Trophoblast cell (in vitro differentiated cells and primary cell): ENCODE measurements at regions not wholly inside any gene's neighbourhood (a gene's known extent, or its start where the extent isn't known, plus 50 kb on each side); places are given as distances from the start of the nearest gene placed in this dataset.

Experiments used
- DNase-seq, 2 donors: peaks; one replicate each; pipeline ENCODE4 v3.0.0-alpha.2; 2016
- H2AFZ ChIP-seq: 2 replicates; pipeline ENCODE4 v1.6.1; 2013; ENCODE audit warnings: low read length, moderate library complexity, mild to moderate bottlenecking; ENCODE audit not compliant: insufficient read depth, poor library complexity
- H2AK5ac ChIP-seq: 2 replicates; pipeline ENCODE4 v1.6.1; 2013; ENCODE audit warnings: mild to moderate bottlenecking, low read length
- H2BK120ac ChIP-seq: 2 replicates; pipeline ENCODE4 v1.6.1; 2013; ENCODE audit warnings: low read length, mild to moderate bottlenecking, moderate library complexity; ENCODE audit not compliant: insufficient read depth, poor library complexity
- H2BK12ac ChIP-seq: 2 replicates; pipeline ENCODE4 v1.6.1; 2013; ENCODE audit warnings: mild to moderate bottlenecking, low read length, moderate library complexity
- H2BK5ac ChIP-seq: 2 replicates; pipeline ENCODE4 v1.6.1; 2013; ENCODE audit warnings: low read length, low read depth, moderate library complexity, mild to moderate bottlenecking; ENCODE audit not compliant: poor library complexity
- H3K14ac ChIP-seq: 2 replicates; pipeline ENCODE4 v1.6.1; 2013; ENCODE audit warnings: mild to moderate bottlenecking, low read length
- H3K18ac ChIP-seq: 2 replicates; pipeline ENCODE4 v1.6.1; 2013; ENCODE audit warnings: mild to moderate bottlenecking, low read length
- H3K23ac ChIP-seq: 2 replicates; pipeline ENCODE4 v1.6.1; 2013; ENCODE audit warnings: low read length
- H3K27ac ChIP-seq: 2 replicates; pipeline ENCODE4 v1.5.1; 2013; ENCODE audit warnings: low read depth, mild to moderate bottlenecking, inconsistent platforms, low read length, moderate library complexity
- H3K27me3 ChIP-seq: 2 replicates; pipeline ENCODE4 v1.6.1; 2013; ENCODE audit warnings: inconsistent platforms, mild to moderate bottlenecking, low read length, moderate library complexity; ENCODE audit not compliant: insufficient read depth
- H3K36me3 ChIP-seq, 2 experiments: 1 replicate in 1 of 2; 2 replicates in 1 of 2; pipeline ENCODE4 v1.6.1; 2013; ENCODE audit warnings: low read length in 2 of 2, mild to moderate bottlenecking in 2 of 2, moderate library complexity in 1 of 2; ENCODE audit not compliant: insufficient read depth in 2 of 2, control insufficient read depth in 1 of 2
- H3K4ac ChIP-seq: 2 replicates; pipeline ENCODE4 v1.6.1; 2013; ENCODE audit warnings: low read depth, mild to moderate bottlenecking, low read length, moderate library complexity
- H3K4me1 ChIP-seq, 2 experiments: 1 replicate in 1 of 2; 2 replicates in 1 of 2; pipeline ENCODE4 v1.6.1; 2013; ENCODE audit warnings: low read length in 2 of 2, mild to moderate bottlenecking in 2 of 2, moderate library complexity in 1 of 2; ENCODE audit not compliant: insufficient read depth in 2 of 2, control insufficient read depth in 1 of 2
- H3K4me2 ChIP-seq: 2 replicates; pipeline ENCODE4 v1.6.1; 2013; ENCODE audit warnings: inconsistent platforms, mild to moderate bottlenecking, low read length, moderate library complexity
- H3K4me3 ChIP-seq: 2 replicates; pipeline ENCODE4 v1.5.1; 2013; ENCODE audit warnings: mild to moderate bottlenecking, low read depth, low read length, inconsistent platforms
- H3K79me1 ChIP-seq: one replicate; pipeline ENCODE4 v1.6.1; 2013; ENCODE audit warnings: low read length
- H3K79me2 ChIP-seq: 2 replicates; pipeline ENCODE4 v1.6.1; 2013; ENCODE audit warnings: low read length, mild to moderate bottlenecking; ENCODE audit not compliant: control insufficient read depth, insufficient read depth, poor library complexity
- H3K9ac ChIP-seq: 2 replicates; pipeline ENCODE4 v1.6.1; 2013; ENCODE audit warnings: mild to moderate bottlenecking, low read length
- H3K9me3 ChIP-seq: 2 replicates; pipeline ENCODE4 v1.6.1; 2013; ENCODE audit warnings: low read depth, mild to moderate bottlenecking, control low read depth, inconsistent platforms, low read length; ENCODE audit not compliant: insufficient read depth
- H4K12ac ChIP-seq: 2 replicates; pipeline ENCODE4 v1.6.1; 2013; ENCODE audit warnings: low read depth, mild to moderate bottlenecking, low read length, moderate library complexity
- H4K8ac ChIP-seq: 2 replicates; pipeline ENCODE4 v1.6.1; 2013; ENCODE audit warnings: low read depth, mild to moderate bottlenecking, low read length, moderate library complexity
- H4K91ac ChIP-seq: one replicate; pipeline ENCODE4 v1.6.1; 2013; ENCODE audit warnings: low read depth, mild to moderate bottlenecking, low read length, moderate library complexity
- WGBS: extraction: QIAGEN DNeasy Blood & Tissue Kit; methylation state at CpG from one replicate; pipeline ENCODE4 v1.1.7; 2013; ENCODE audit warnings: missing lambda C conversion rate; ENCODE audit not compliant: insufficient read length, insufficient coverage; ENCODE audit errors: extremely low coverage; 5-methylcytosine and 5-hydroxymethylcytosine counted together

GRCh38 chr20:55153001-55153645 lies 677.7 kb downstream of the DOK5 start:
- H3K27ac ChIP-seq = no peak overlapping the region
- no peak overlapping the region for H4K91ac ChIP-seq
- no peak overlapping the region for H3K9ac ChIP-seq
- no peak overlapping the region for H4K8ac ChIP-seq
- no peak overlapping the region for H2BK12ac ChIP-seq
- H3K4me2 ChIP-seq = no peak overlapping the region
- no peaks in the 10 kb centered on the region for H3K79me1 ChIP-seq
- no peaks in the 10 kb centered on the region for H3K79me2 ChIP-seq
- no peak overlapping the region for H3K18ac ChIP-seq
- no CpG with 5 or more reads among the region's 3 CpGs for WGBS
- DNase-seq = no peak
- no peaks in the 10 kb centered on the region for H3K27me3 ChIP-seq
- H2AFZ ChIP-seq = no peak overlapping the region
- H2BK120ac ChIP-seq = no peak overlapping the region
- no peak overlapping the region for H2BK5ac ChIP-seq
- H3K4ac ChIP-seq = no peak overlapping the region
- H3K14ac ChIP-seq = no peak overlapping the region
- no peak overlapping the region for H3K4me3 ChIP-seq
- H3K4me1 ChIP-seq = no peaks in the 10 kb centered on the region
- no peak overlapping the region for H4K12ac ChIP-seq
- no peaks in the 10 kb centered on the region for H3K36me3 ChIP-seq
- no peak overlapping the region for H2AK5ac ChIP-seq
- no peaks in the 10 kb centered on the region for H3K9me3 ChIP-seq
- H3K23ac ChIP-seq = no peak overlapping the region

GRCh38 chr20:55151171-55151570 lies 675.8 kb downstream of the DOK5 start:
- H4K91ac ChIP-seq = no peak overlapping the region

GRCh38 chr20:55143601-55144000 lies 668.2 kb downstream of the DOK5 start:
- no peaks in the 10 kb centered on the region for H3K79me1 ChIP-seq
- H3K4ac ChIP-seq = no peak overlapping the region
- no peak overlapping the region for H3K18ac ChIP-seq
- no peak overlapping the region for H2AFZ ChIP-seq
- no peaks in the 10 kb centered on the region for H3K27me3 ChIP-seq
- no peaks in the 10 kb centered on the region for H3K36me3 ChIP-seq
- no peak overlapping the region for H3K27ac ChIP-seq
- H3K23ac ChIP-seq = no peak overlapping the region
- DNase-seq = no peak
- H3K9me3 ChIP-seq = no peaks in the 10 kb centered on the region
- H3K4me2 ChIP-seq = no peak overlapping the region
- no peak overlapping the region for H3K4me3 ChIP-seq
- H4K12ac ChIP-seq = no peak overlapping the region
- H3K79me2 ChIP-seq = no peaks in the 10 kb centered on the region
- no peak overlapping the region for H4K91ac ChIP-seq
- H3K14ac ChIP-seq = no peak overlapping the region
- no peak overlapping the region for H2BK12ac ChIP-seq
- H3K9ac ChIP-seq = no peak overlapping the region
- no peak overlapping the region for H2BK120ac ChIP-seq
- H4K8ac ChIP-seq = no peak overlapping the region
- H2AK5ac ChIP-seq = no peak overlapping the region
- H2BK5ac ChIP-seq = no peak overlapping the region
- H3K4me1 ChIP-seq = no peaks in the 10 kb centered on the region

More at GRCh38 chr20:55151171-55151570, 675.8 kb downstream of the DOK5 start:
- Histone ChIP-seq H3K4me1 (no peaks in the 10 kb centered on the region), H3K23ac (no peak overlapping the region), H2BK120ac (no peak overlapping the region), H2AFZ (no peak overlapping the region), H2BK5ac (no peak overlapping the region), H3K27ac (no peak overlapping the region), H3K4me2 (no peak overlapping the region), H3K79me2 (no peaks in the 10 kb centered on the region), H3K4me3 (no peak overlapping the region), H3K9ac (no peak overlapping the region), H2AK5ac (no peak overlapping the region), H3K9me3 (no peaks in the 10 kb centered on the region), H3K4ac (no peak overlapping the region), H3K14ac (no peak overlapping the region), H3K79me1 (no peaks in the 10 kb centered on the region), H2BK12ac (no peak overlapping the region), H3K27me3 (no peaks in the 10 kb centered on the region), H3K36me3 (no peaks in the 10 kb centered on the region), H4K8ac (no peak overlapping the region), H4K12ac (no peak overlapping the region), H3K18ac (no peak overlapping the region)
- WGBS = no CpG with 5 or more reads among the region's 4 CpGs
- no peak for DNase-seq

GRCh38 chr20:55142932-55143331 lies 667.5 kb downstream of the DOK5 start:
- Histone ChIP-seq H3K27ac (no peak overlapping the region), H3K4me1 (no peaks in the 10 kb centered on the region), H2AFZ (no peak overlapping the region), H3K4me2 (no peak overlapping the region), H2AK5ac (no peak overlapping the region), H3K4me3 (no peak overlapping the region), H3K18ac (no peak overlapping the region), H3K79me2 (no peaks in the 10 kb centered on the region), H4K91ac (no peak overlapping the region), H3K36me3 (no peaks in the 10 kb centered on the region), H3K9ac (no peak overlapping the region), H3K14ac (no peak overlapping the region), H3K27me3 (no peaks in the 10 kb centered on the region), H3K4ac (no peak overlapping the region), H2BK12ac (no peak overlapping the region), H3K23ac (no peak overlapping the region), H2BK5ac (no peak overlapping the region), H3K79me1 (no peaks in the 10 kb centered on the region), H4K8ac (no peak overlapping the region), H4K12ac (no peak overlapping the region), H2BK120ac (no peak overlapping the region), H3K9me3 (no peaks in the 10 kb centered on the region)
- DNase-seq = no peak
- WGBS = no CpG with 5 or more reads among the region's 5 CpGs
